ENCODE measurements at regions not wholly inside any gene's neighbourhood (a gene's known extent, or its start where the extent isn't known, plus 50 kb on each side); places are given as distances from the start of the nearest gene placed in this dataset.

DNA sequence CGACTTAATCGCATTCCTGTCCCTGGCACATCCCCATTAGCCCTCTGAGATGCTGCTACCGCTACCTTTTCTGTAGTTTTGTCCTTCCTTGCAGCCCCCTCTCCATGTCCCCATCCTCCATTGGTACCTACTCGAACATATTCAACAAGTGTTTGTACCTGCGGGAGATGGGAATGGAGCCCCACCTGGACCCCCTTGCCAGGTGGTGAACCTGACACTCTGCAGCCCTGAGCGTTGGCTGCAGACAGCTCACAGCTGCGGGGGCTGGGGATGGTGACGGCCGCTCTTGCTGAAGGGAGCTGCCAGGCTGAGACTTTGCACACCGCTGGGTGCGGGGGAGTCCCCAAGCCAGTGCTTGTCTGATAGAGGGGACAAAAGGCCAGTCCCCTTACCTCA is 96.3 kb upstream of the DAP start:
- TF ChIP-seq, protein P1, sequence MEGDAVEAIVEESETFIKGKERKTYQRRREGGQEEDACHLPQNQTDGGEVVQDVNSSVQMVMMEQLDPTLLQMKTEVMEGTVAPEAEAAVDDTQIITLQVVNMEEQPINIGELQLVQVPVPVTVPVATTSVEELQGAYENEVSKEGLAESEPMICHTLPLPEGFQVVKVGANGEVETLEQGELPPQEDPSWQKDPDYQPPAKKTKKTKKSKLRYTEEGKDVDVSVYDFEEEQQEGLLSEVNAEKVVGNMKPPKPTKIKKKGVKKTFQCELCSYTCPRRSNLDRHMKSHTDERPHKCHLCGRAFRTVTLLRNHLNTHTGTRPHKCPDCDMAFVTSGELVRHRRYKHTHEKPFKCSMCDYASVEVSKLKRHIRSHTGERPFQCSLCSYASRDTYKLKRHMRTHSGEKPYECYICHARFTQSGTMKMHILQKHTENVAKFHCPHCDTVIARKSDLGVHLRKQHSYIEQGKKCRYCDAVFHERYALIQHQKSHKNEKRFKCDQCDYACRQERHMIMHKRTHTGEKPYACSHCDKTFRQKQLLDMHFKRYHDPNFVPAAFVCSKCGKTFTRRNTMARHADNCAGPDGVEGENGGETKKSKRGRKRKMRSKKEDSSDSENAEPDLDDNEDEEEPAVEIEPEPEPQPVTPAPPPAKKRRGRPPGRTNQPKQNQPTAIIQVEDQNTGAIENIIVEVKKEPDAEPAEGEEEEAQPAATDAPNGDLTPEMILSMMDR (IDR thresholded peaks at IDR 0.05; ENCODE audit: low read depth, low read length), result 0 out of 2 replicates have a peak, but pooled peaks have one; percentile 2
- TF ChIP-seq EZH2phosphoT487 (IDR thresholded peaks at IDR 0.05; ENCODE audit: low read depth), result no peak

Measured in OCI-LY3 (cell line).